IMR-90 (cell line): ENCODE measurements at regions not wholly inside any gene's neighbourhood (a gene's known extent, or its start where the extent isn't known, plus 50 kb on each side); places are given as distances from the start of the nearest gene placed in this dataset.

Experiments used
- ATAC-seq: fragments of 200-7000 bp; cut with Tn5 transposase; 2 replicates; pipeline ENCODE4 v1.9.1; 2020; ENCODE audit warnings: low read depth, mild to moderate bottlenecking, moderate library complexity
- BruUV-seq: library from RNA; stranded (reverse); fragments of 400-500 nt; replicated peaks from 2 replicates; lab custom pipeline; 2021; lab: Mats Ljungman, UMichigan
- CTCF ChIA-PET: fragments of 300-600 bp; formaldehyde crosslinking; extraction: SDS; loops from one replicate; lab custom pipeline; 2021; ENCODE audit warnings: antibody characterized with exemption; lab: Yijun Ruan, JAX
- POLR2A ChIA-PET: fragments of 300-600 bp; sonication (Branson Sonifier 250); formaldehyde crosslinking; loops from one replicate; lab custom pipeline; 2022; ENCODE audit warnings: antibody characterized with exemption; ENCODE audit not compliant: unreplicated experiment; lab: Charles Lee
- DNase-seq: peaks from one replicate; pipeline ENCODE4 v3.0.0; 2013
- H2AFZ ChIP-seq: replicated peaks from 2 replicates; pipeline ENCODE3; 2013; ENCODE audit warnings: low read length, mild to moderate bottlenecking; ENCODE audit not compliant: poor library complexity
- H2AK5ac ChIP-seq: 2 replicates; pipeline ENCODE4 v1.6.1; 2013; ENCODE audit warnings: low read depth, low read length, inconsistent platforms
- H2AK9ac ChIP-seq: replicated peaks from 2 replicates; pipeline ENCODE3; 2013; ENCODE audit warnings: mild to moderate bottlenecking, low read depth, low read length, moderate library complexity; ENCODE audit not compliant: poor library complexity
- H2BK120ac ChIP-seq: 2 replicates; pipeline ENCODE4 v1.6.1; 2013; ENCODE audit warnings: low read depth, low read length, inconsistent platforms
- H2BK15ac ChIP-seq: 3 replicates; pipeline ENCODE4 v1.6.1; 2013; ENCODE audit warnings: low read depth, low read length, inconsistent platforms
- H2BK20ac ChIP-seq: 2 replicates; pipeline ENCODE4 v1.6.1; 2013; ENCODE audit warnings: low read depth, mild to moderate bottlenecking, inconsistent platforms, low read length, moderate library complexity
- H2BK5ac ChIP-seq: 2 replicates; pipeline ENCODE4 v1.6.1; 2013; ENCODE audit warnings: mild to moderate bottlenecking, low read depth, low read length, inconsistent platforms; ENCODE audit not compliant: poor library complexity, severe bottlenecking
- H3K14ac ChIP-seq: replicated peaks from 2 replicates; pipeline ENCODE4 v1.6.1; 2013; ENCODE audit warnings: low read depth, low read length, inconsistent platforms
- H3K18ac ChIP-seq: 2 replicates; pipeline ENCODE4 v1.6.1; 2013; ENCODE audit warnings: low read depth, low read length, control low read depth
- H3K23ac ChIP-seq: 2 replicates; pipeline ENCODE4 v1.6.1; 2013; ENCODE audit warnings: low read depth, low read length, inconsistent platforms
- H3K27ac ChIP-seq: 2 replicates; pipeline ENCODE4 v1.5.1; 2013; ENCODE audit warnings: mild to moderate bottlenecking, control low read depth, low read length; ENCODE audit not compliant: insufficient read depth
- H3K27me3 ChIP-seq: 2 replicates; pipeline ENCODE4 v1.6.1; 2013; ENCODE audit warnings: low read length; ENCODE audit not compliant: control insufficient read depth, insufficient read depth
- H3K36me3 ChIP-seq: 2 replicates; pipeline ENCODE4 v1.6.1; 2013; ENCODE audit warnings: low read length, mixed read lengths; ENCODE audit not compliant: control insufficient read depth, insufficient read depth
- H3K4ac ChIP-seq: 2 replicates; pipeline ENCODE4 v1.6.1; 2013; ENCODE audit warnings: low read depth, low read length, inconsistent platforms
- H3K4me1 ChIP-seq: 2 replicates; pipeline ENCODE4 v1.6.1; 2013; ENCODE audit warnings: low read length, mixed read lengths; ENCODE audit not compliant: control insufficient read depth, insufficient read depth
- H3K4me2 ChIP-seq: 2 replicates; pipeline ENCODE4 v1.6.1; 2013; ENCODE audit warnings: low read depth, mild to moderate bottlenecking, control low read depth, low read length, moderate library complexity
- H3K4me3 ChIP-seq: 2 replicates; pipeline ENCODE4 v1.5.1; 2013; ENCODE audit warnings: low read depth, mild to moderate bottlenecking, control low read depth, low read length, moderate library complexity; ENCODE audit not compliant: insufficient read depth
- H3K56ac ChIP-seq: 2 replicates; pipeline ENCODE4 v1.6.1; 2013; ENCODE audit warnings: low read length, inconsistent platforms; ENCODE audit not compliant: insufficient read depth; ENCODE audit errors: extremely low read depth
- H3K79me1 ChIP-seq, 2 experiments: 2 replicates each; pipeline ENCODE4 v1.6.1; 2013; ENCODE audit warnings: low read length in 2 of 2, inconsistent platforms in 1 of 2, low read depth in 1 of 2
- H3K9ac ChIP-seq: 2 replicates; pipeline ENCODE4 v1.6.1; 2013; ENCODE audit warnings: low read depth, low read length, control low read depth
- H3K9me1 ChIP-seq: 2 replicates; pipeline ENCODE4 v1.6.1; 2013; ENCODE audit warnings: low read length, inconsistent platforms; ENCODE audit not compliant: insufficient read depth
- H3K9me3 ChIP-seq: 2 replicates; pipeline ENCODE4 v1.6.1; 2013; ENCODE audit warnings: low read length; ENCODE audit not compliant: control insufficient read depth, insufficient read depth
- H4K20me1 ChIP-seq: 2 replicates; pipeline ENCODE4 v1.6.1; 2013; ENCODE audit warnings: low read length, inconsistent platforms; ENCODE audit not compliant: insufficient read depth
- H4K5ac ChIP-seq: 2 replicates; pipeline ENCODE4 v1.6.1; 2013; ENCODE audit warnings: mild to moderate bottlenecking, low read depth, low read length, control low read depth
- H4K8ac ChIP-seq, 2 experiments: 2 replicates each; pipeline ENCODE4 v1.6.1; 2013; ENCODE audit warnings: low read depth in 2 of 2, low read length in 2 of 2, control low read depth in 1 of 2, inconsistent platforms in 1 of 2
- H4K91ac ChIP-seq: 2 replicates; pipeline ENCODE4 v1.6.1; 2013; ENCODE audit warnings: low read depth, low read length, inconsistent platforms; ENCODE audit not compliant: insufficient read depth
- BHLHE40 ChIP-seq: fragments of 150-350 bp; IDR thresholded peaks from 2 replicates; pipeline ENCODE4 v1.6.1; 2016; ENCODE audit warnings: mild to moderate bottlenecking, low read depth, low read length
- MAFK ChIP-seq: IDR thresholded peaks from 2 replicates; pipeline ENCODE4 v1.6.1; 2012; ENCODE audit warnings: low read depth, low read length, improper control_type of control experiment
- MXI1 ChIP-seq: IDR thresholded peaks from 2 replicates; pipeline ENCODE4 v1.6.1; 2012; ENCODE audit warnings: low read depth, mild to moderate bottlenecking, low read length, moderate library complexity, borderline replicate concordance
- RAD21 ChIP-seq: IDR thresholded peaks from 2 replicates; pipeline ENCODE4 v1.6.1; 2012; ENCODE audit warnings: low read length, improper control_type of control experiment
- RCOR1 ChIP-seq: IDR thresholded peaks from 2 replicates; pipeline ENCODE4 v1.6.1; 2012; ENCODE audit warnings: mild to moderate bottlenecking, low read length, improper control_type of control experiment; ENCODE audit not compliant: insufficient replicate concordance
- RFX5 ChIP-seq: IDR thresholded peaks from 2 replicates; pipeline ENCODE4 v1.8.0; 2012; ENCODE audit warnings: low read depth, mild to moderate bottlenecking, low read length, moderate library complexity
- SMC3 ChIP-seq: fragments of 150-350 bp; IDR thresholded peaks from 2 replicates; pipeline ENCODE4 v1.6.1; 2016; ENCODE audit warnings: low read depth, mild to moderate bottlenecking, antibody characterized with exemption, low read length, moderate library complexity
- USF2 ChIP-seq: fragments of 150-350 bp; IDR thresholded peaks from 2 replicates; pipeline ENCODE4 v1.6.1; 2017; ENCODE audit warnings: mild to moderate bottlenecking, antibody characterized with exemption, low read length, low read depth
- WGBS, 2 experiments: methylation state at CpG; one replicate each; pipeline versions ENCODE4 v1.1.5 to v1.1.7; 2013; ENCODE audit warnings: missing lambda C conversion rate in 2 of 2; ENCODE audit not compliant: insufficient read length in 1 of 2; ENCODE audit errors: extremely low coverage in 2 of 2; 5-methylcytosine and 5-hydroxymethylcytosine counted together
- dilution Hi-C: fragments of 300-500 bp; cut with HindIII; formaldehyde crosslinking; loops from one replicate; pipeline ENCODE4 v1.14.3; 2018; ENCODE audit warnings: low sequenced_read_pairs; ENCODE audit not compliant: unreplicated experiment
- in situ Hi-C: fragments of 300-500 bp; cut with MboI; formaldehyde crosslinking; loops from 3 replicates; pipeline ENCODE4 v1.14.3; 2019; ENCODE audit warnings: low sequenced_read_pairs, inconsistent platforms, mixed read lengths
- intact Hi-C: fragments of 100-400 bp; cut with micrococcal nuclease; formaldehyde crosslinking; loops from 2 replicates; pipeline ENCODE4 v1.10.0; 2022

- no peaks in the 10 kb centered on the region for H3K36me3 ChIP-seq
- DNase-seq (no peak), ATAC-seq (no peak)
- no peak overlapping the region for H2BK5ac ChIP-seq
- no peak overlapping the region for H2AK5ac ChIP-seq
- TF ChIP-seq MXI1 (no peak), MAFK (no peak), BHLHE40 (no peak), RCOR1 (no peak), USF2 (no peak), RFX5 (no peak), SMC3 (no peak), RAD21 (no peak)
- 36% methylated on average over 5 of the region's 6 CpGs; no CpG with 5 or more reads in 1 of the 2 experiments for WGBS, 2 experiments
- H3K9me3 ChIP-seq = no peaks in the 10 kb centered on the region
- no peak overlapping the region for H3K23ac ChIP-seq
- CTCF ChIA-PET = no interaction called here
- H4K5ac ChIP-seq = no peak overlapping the region
- no peak overlapping the region for H4K91ac ChIP-seq
- no peak overlapping the region for H3K56ac ChIP-seq
- H3K4me1 ChIP-seq = no peaks in the 10 kb centered on the region
- in situ Hi-C loops (no loop called here), dilution Hi-C loops (no loop called here), intact Hi-C loops (no loop called here)
- H3K4me2 ChIP-seq = no peak overlapping the region
- no peak overlapping the region for H2BK15ac ChIP-seq
- BruUV-seq = no TSS peak
- no peaks in the 10 kb centered on the region for H3K79me1 ChIP-seq
- no peaks in the 10 kb centered on the region for H3K27me3 ChIP-seq
- no peak overlapping the region for H3K4me3 ChIP-seq
- H2AK9ac ChIP-seq = no peak overlapping the region
- H3K9me1 ChIP-seq = no peaks in the 10 kb centered on the region
- H4K8ac ChIP-seq = no peak overlapping the region
- no peak overlapping the region for H3K18ac ChIP-seq
- no peak overlapping the region for H3K4ac ChIP-seq
- POLR2A ChIA-PET = no interaction called here
- H3K9ac ChIP-seq = no peak overlapping the region
- H4K20me1 ChIP-seq = no peaks in the 10 kb centered on the region
- H3K14ac ChIP-seq = no peak overlapping the region
- no peak overlapping the region for H2AFZ ChIP-seq
- H3K27ac ChIP-seq = no peak overlapping the region
- no peak overlapping the region for H2BK120ac ChIP-seq
- H2BK20ac ChIP-seq = no peak overlapping the region
These were observed 198.4 kb downstream of the POU4F1 start for GRCh38 chr13:78404846-78405360.
